ENCODE measurements at regions not wholly inside any gene's neighbourhood (a gene's known extent, or its start where the extent isn't known, plus 50 kb on each side); places are given as distances from the start of the nearest gene placed in this dataset.

DNA sequence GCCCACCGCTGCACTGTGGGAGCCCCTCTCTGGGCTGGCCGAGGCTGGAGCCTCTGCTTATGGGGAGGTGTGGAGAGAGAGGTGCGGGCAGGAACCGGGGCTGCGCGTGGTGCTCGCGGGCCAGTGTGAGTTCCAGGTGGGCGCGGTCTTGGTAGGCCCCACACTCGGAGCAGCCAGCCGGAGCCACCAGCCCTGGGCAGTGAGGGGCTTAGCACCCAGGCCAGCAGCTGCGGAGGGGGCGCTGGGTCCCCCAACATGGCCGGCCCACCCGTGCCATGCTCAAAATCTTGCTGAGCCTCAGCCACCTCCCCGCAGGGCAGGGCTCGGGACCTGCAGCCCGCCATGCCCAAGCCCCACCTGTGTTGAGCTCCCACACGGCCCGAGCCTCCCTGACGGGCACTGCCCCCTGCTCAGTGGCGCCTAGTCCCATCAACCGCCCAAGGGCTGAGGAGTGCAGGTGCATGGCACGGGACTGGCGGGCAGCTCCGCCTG, 856.8 kb upstream of the CELF2 start:
- TF ChIP-seq, protein P1, sequence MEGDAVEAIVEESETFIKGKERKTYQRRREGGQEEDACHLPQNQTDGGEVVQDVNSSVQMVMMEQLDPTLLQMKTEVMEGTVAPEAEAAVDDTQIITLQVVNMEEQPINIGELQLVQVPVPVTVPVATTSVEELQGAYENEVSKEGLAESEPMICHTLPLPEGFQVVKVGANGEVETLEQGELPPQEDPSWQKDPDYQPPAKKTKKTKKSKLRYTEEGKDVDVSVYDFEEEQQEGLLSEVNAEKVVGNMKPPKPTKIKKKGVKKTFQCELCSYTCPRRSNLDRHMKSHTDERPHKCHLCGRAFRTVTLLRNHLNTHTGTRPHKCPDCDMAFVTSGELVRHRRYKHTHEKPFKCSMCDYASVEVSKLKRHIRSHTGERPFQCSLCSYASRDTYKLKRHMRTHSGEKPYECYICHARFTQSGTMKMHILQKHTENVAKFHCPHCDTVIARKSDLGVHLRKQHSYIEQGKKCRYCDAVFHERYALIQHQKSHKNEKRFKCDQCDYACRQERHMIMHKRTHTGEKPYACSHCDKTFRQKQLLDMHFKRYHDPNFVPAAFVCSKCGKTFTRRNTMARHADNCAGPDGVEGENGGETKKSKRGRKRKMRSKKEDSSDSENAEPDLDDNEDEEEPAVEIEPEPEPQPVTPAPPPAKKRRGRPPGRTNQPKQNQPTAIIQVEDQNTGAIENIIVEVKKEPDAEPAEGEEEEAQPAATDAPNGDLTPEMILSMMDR (IDR thresholded peaks at IDR 0.05): no peak
- TF ChIP-seq EZH2 (IDR thresholded peaks at IDR 0.05) (no peak), EZH2phosphoT487 (IDR thresholded peaks at IDR 0.05) (no peak)

Measured in neural progenitor cell (in vitro differentiated cells).